ENCODE measurements at regions not wholly inside any gene's neighbourhood (a gene's known extent, or its start where the extent isn't known, plus 50 kb on each side); places are given as distances from the start of the nearest gene placed in this dataset.

- no peak for TF ChIP-seq SUZ12 (IDR thresholded peaks at IDR 0.05; ENCODE audit: extremely low read depth, insufficient read depth, insufficient read length)
- no peak for TF ChIP-seq YY1 (IDR thresholded peaks at IDR 0.05; ENCODE audit: insufficient read depth, insufficient read length)
- no peak for TF ChIP-seq ZNF274 (IDR thresholded peaks at IDR 0.05; ENCODE audit: low read depth, low read length)
Measured at GRCh38 chr14:97723351-97723750, 926.2 kb downstream of the VRK1 start.
